ENCODE measurements at regions not wholly inside any gene's neighbourhood (a gene's known extent, or its start where the extent isn't known, plus 50 kb on each side); places are given as distances from the start of the nearest gene placed in this dataset.

DNA sequence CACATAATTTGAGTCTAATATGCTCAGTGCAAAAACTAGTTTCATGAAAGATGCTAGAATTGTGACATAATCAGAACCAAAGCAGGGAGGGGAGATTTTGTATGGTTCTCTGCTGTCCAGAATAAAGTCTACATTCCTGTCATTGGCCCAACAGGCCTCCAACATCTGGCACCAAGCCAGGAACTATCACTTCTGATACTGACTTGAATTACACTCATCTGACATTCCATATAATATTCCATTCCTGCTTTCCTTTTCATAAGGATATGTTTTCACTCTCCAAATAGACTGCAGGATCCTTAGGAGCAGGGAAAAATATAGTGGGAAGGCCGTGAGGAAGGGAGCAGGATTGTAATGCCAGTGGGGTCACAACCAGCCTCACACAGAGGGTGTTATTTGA is 84.6 kb upstream of the BTN3A2 start:
- no peak for DNase-seq (ENCODE audit: low spot score)
- H2BK5ac ChIP-seq (ENCODE audit: low read length) = no peak overlapping the region
- no peak overlapping the region for H3K14ac ChIP-seq (ENCODE audit: low read length)
- H2BK15ac ChIP-seq (ENCODE audit: low read length) = no peak overlapping the region
- H2BK12ac ChIP-seq (ENCODE audit: low read length) = no peak overlapping the region
- H4K8ac ChIP-seq (ENCODE audit: low read depth, low read length) = no peak overlapping the region
- WGBS, 2 donors (ENCODE audit: extremely low coverage in 2 of 2, insufficient read length in 2 of 2, insufficient replicate concordance in 1 of 2) = no CpG with 5 or more reads among the region's 1 CpG
- H4K91ac ChIP-seq (ENCODE audit: low read depth, low read length, poor library complexity) = no peak overlapping the region
- H2AFZ ChIP-seq (ENCODE audit: low read length) = no peak overlapping the region
- H3K4me3 ChIP-seq (ENCODE audit: low read length in 2 of 2) = no peak overlapping the region
- H3K9ac ChIP-seq (ENCODE audit: low read depth, low read length, poor library complexity) = no peak overlapping the region
- no peak overlapping the region for H3K4me2 ChIP-seq (ENCODE audit: insufficient read depth, low read length, poor library complexity, severe bottlenecking)
- H2BK120ac ChIP-seq (ENCODE audit: low read depth, low read length) = no peak overlapping the region
- H3K4ac ChIP-seq (ENCODE audit: low read length) = no peak overlapping the region
- no peak overlapping the region for H3K18ac ChIP-seq (ENCODE audit: low read length)
- H3K9me3 ChIP-seq (replicated peaks in 1 of 2; ENCODE audit: control insufficient read depth in 2 of 2, insufficient read depth in 1 of 2, low read depth in 1 of 2, low read length in 2 of 2) = no peaks in the 10 kb centered on the region
- H3K79me1 ChIP-seq (ENCODE audit: low read depth, low read length) = no peaks in the 10 kb centered on the region
- H2AK5ac ChIP-seq (ENCODE audit: low read depth, low read length) = no peak overlapping the region
- no peak overlapping the region for H3K27ac ChIP-seq (replicated peaks; ENCODE audit: low read length)
- H3K23ac ChIP-seq (ENCODE audit: low read depth, low read length, poor library complexity) = no peak overlapping the region
- no peaks in the 10 kb centered on the region for H3K27me3 ChIP-seq (ENCODE audit: control insufficient read depth in 3 of 3, insufficient read depth in 3 of 3, low read depth in 1 of 3, low read length in 3 of 3)
- H3K36me3 ChIP-seq (replicated peaks in 1 of 2; ENCODE audit: control insufficient read depth in 2 of 2, insufficient read depth in 2 of 2, low read length in 2 of 2) = no peaks in the 10 kb centered on the region
- peaks cover 0 to 2% of the 10 kb centered on the region in 2 donors for H3K4me1 ChIP-seq (ENCODE audit: control insufficient read depth in 2 of 2, insufficient read depth in 1 of 2, low read depth in 1 of 2, low read length in 2 of 2)

DNA sequence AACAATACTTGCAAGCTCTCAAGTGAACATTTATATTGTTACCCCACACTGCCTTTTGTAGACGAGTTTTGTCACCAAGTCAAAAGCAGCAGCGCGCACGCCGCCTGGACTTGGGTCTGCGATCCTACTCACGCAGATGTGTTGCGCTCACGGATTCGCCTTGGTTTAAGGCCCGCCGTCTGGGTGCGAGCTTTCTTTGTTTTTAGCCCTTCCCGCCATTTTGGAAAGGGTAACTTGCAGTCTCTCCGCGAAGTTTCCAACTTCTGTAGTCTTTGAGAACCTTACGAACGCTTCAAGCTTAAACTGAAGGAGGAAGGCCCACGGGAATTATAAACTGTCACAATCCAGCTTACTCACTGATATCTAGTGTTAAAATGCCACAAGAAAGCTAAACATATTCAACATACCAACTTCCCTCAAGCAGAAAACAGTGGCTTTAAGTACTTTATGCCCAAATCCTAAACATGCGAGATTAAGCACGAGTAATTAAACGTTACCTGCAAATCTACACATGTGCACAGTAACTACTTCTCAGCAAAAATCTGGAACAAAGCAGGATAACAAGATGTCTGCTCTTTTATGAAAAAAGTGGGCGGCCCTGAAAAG is 80.4 kb upstream of the BTN3A2 start:
- Histone ChIP-seq H3K4ac (ENCODE audit: low read length) (no peak overlapping the region), H3K4me2 (ENCODE audit: insufficient read depth, low read length, poor library complexity, severe bottlenecking) (peak overlapping the region; percentile 76), H3K27me3 (ENCODE audit: control insufficient read depth in 3 of 3, insufficient read depth in 3 of 3, low read depth in 1 of 3, low read length in 3 of 3) (no peaks in the 10 kb centered on the region), H3K23ac (ENCODE audit: low read depth, low read length, poor library complexity) (peak overlapping the region; percentile 92), H4K91ac (ENCODE audit: low read depth, low read length, poor library complexity) (no peak overlapping the region), H2BK120ac (ENCODE audit: low read depth, low read length) (no peak overlapping the region), H3K14ac (ENCODE audit: low read length) (no peak overlapping the region), H2BK15ac (ENCODE audit: low read length) (no peak overlapping the region), H3K79me1 (ENCODE audit: low read depth, low read length) (no peaks in the 10 kb centered on the region), H3K4me1 (ENCODE audit: control insufficient read depth in 2 of 2, insufficient read depth in 1 of 2, low read depth in 1 of 2, low read length in 2 of 2) (no peaks in the 10 kb centered on the region), H2AK5ac (ENCODE audit: low read depth, low read length) (no peak overlapping the region), H3K9me3 (replicated peaks in 1 of 2; ENCODE audit: control insufficient read depth in 2 of 2, insufficient read depth in 1 of 2, low read depth in 1 of 2, low read length in 2 of 2) (peaks cover 2 to 11% of the 10 kb centered on the region in 2 donors), H2AFZ (ENCODE audit: low read length) (peak overlapping the region; percentile 17), H2BK12ac (ENCODE audit: low read length) (no peak overlapping the region), H2BK5ac (ENCODE audit: low read length) (peak overlapping the region; percentile 3), H3K27ac (replicated peaks; ENCODE audit: low read length) (peak overlapping the region; percentile 66), H3K4me3 (ENCODE audit: low read length in 2 of 2) (peak overlapping the region; percentile 65 to 80), H4K8ac (ENCODE audit: low read depth, low read length) (no peak overlapping the region), H3K36me3 (replicated peaks in 1 of 2; ENCODE audit: control insufficient read depth in 2 of 2, insufficient read depth in 2 of 2, low read length in 2 of 2) (no peaks in the 10 kb centered on the region), H3K9ac (ENCODE audit: low read depth, low read length, poor library complexity) (peak overlapping the region; percentile 79), H3K18ac (ENCODE audit: low read length) (peak overlapping the region; percentile 84)
- DNase-seq (ENCODE audit: low spot score) = no peak
- no CpG with 5 or more reads among the region's 23 CpGs for WGBS, 2 donors (ENCODE audit: extremely low coverage in 2 of 2, insufficient read length in 2 of 2, insufficient replicate concordance in 1 of 2)

DNA sequence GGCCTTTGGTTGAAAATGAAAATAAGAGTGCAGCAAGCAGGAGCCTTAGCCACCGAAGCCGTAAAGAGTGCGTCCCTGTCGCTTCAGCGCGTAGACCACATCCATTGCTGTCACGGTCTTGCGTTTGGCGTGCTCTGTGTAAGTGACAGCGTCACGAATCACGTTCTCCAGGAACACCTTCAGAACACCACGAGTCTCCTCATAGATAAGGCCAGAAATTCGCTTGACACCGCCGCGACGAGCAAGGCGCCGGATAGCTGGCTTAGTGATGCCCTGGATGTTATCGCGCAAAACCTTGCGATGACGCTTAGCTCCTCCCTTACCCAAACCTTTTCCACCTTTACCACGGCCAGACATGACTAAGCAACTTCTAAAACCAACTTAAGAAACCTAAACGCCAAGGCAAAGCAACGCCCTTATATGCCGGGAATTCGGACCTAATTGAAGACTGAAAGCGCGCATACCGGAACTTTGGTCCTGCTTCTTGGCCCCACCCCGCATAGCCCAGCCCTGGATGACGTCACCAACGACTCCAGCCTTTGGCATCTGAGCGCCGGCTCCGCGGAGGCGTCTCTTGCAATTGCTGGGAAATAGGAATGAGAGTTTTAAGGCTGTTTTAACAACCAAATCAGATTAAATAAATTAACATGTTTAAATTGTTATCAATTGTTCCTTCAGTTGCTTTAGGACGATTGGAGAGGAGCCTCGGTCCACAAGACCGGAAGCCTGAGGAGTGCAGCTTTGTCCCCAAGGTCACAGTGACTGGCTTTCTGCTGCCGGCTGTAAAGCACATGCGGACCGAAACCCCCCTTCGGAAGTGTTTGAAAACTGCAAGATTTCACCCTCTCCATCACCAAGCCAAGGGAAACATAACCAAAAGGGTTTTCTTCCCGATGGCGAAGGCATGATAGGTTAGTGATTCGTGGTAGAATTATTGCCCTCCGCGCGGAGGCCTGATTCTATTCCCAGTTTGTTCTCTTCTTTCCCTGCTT is 79.6 kb upstream of the BTN3A2 start:
- Histone ChIP-seq H3K36me3 (replicated peaks in 1 of 2; ENCODE audit: control insufficient read depth in 2 of 2, insufficient read depth in 2 of 2, low read length in 2 of 2) (no peaks in the 10 kb centered on the region), H3K4me1 (ENCODE audit: control insufficient read depth in 2 of 2, insufficient read depth in 1 of 2, low read depth in 1 of 2, low read length in 2 of 2) (no peaks in the 10 kb centered on the region), H3K9ac (ENCODE audit: low read depth, low read length, poor library complexity) (peak overlapping the region; percentile 84), H3K4me3 (ENCODE audit: low read length in 2 of 2) (peak overlapping the region; percentile 65 to 90), H2BK5ac (ENCODE audit: low read length) (no peak overlapping the region), H3K9me3 (replicated peaks in 1 of 2; ENCODE audit: control insufficient read depth in 2 of 2, insufficient read depth in 1 of 2, low read depth in 1 of 2, low read length in 2 of 2) (peaks cover 2 to 11% of the 10 kb centered on the region in 2 donors), H3K27ac (replicated peaks; ENCODE audit: low read length) (peak overlapping the region; percentile 66), H2BK120ac (ENCODE audit: low read depth, low read length) (no peak overlapping the region), H2AK5ac (ENCODE audit: low read depth, low read length) (no peak overlapping the region), H3K4ac (ENCODE audit: low read length) (no peak overlapping the region), H3K18ac (ENCODE audit: low read length) (peak overlapping the region; percentile 39), H4K91ac (ENCODE audit: low read depth, low read length, poor library complexity) (no peak overlapping the region), H2AFZ (ENCODE audit: low read length) (peak overlapping the region; percentile 42), H4K8ac (ENCODE audit: low read depth, low read length) (no peak overlapping the region), H3K14ac (ENCODE audit: low read length) (no peak overlapping the region), H3K4me2 (ENCODE audit: insufficient read depth, low read length, poor library complexity, severe bottlenecking) (peak overlapping the region; percentile 76), H3K23ac (ENCODE audit: low read depth, low read length, poor library complexity) (peak overlapping the region; percentile 46), H2BK15ac (ENCODE audit: low read length) (no peak overlapping the region), H3K79me1 (ENCODE audit: low read depth, low read length) (no peaks in the 10 kb centered on the region), H3K27me3 (ENCODE audit: control insufficient read depth in 3 of 3, insufficient read depth in 3 of 3, low read depth in 1 of 3, low read length in 3 of 3) (no peaks in the 10 kb centered on the region), H2BK12ac (ENCODE audit: low read length) (no peak overlapping the region)
- peak; percentile 98 for DNase-seq (ENCODE audit: low spot score)
- WGBS, 2 donors (ENCODE audit: extremely low coverage in 2 of 2, insufficient read length in 2 of 2, insufficient replicate concordance in 1 of 2) = no CpG with 5 or more reads among the region's 53 CpGs
